ENCODE measurements at regions not wholly inside any gene's neighbourhood (a gene's known extent, or its start where the extent isn't known, plus 50 kb on each side); places are given as distances from the start of the nearest gene placed in this dataset.

- no peak overlapping the region for H3K4me3 ChIP-seq (ENCODE audit: low read length)
- H3K9ac ChIP-seq (ENCODE audit: low read length) = no peak overlapping the region
- no peaks in the 10 kb centered on the region for H3K9me2 ChIP-seq (ENCODE audit: insufficient read depth, low read length)
- H3K79me2 ChIP-seq (replicated peaks; ENCODE audit: insufficient read depth, low read length) = no peaks in the 10 kb centered on the region
- H3K36me3 ChIP-seq (ENCODE audit: insufficient read depth, low read length) = no peaks in the 10 kb centered on the region
- no peaks in the 10 kb centered on the region for H3F3A ChIP-seq (ENCODE audit: insufficient read depth, low read length, poor library complexity, severe bottlenecking)
- H3K9me3 ChIP-seq (ENCODE audit: low read length) = no peaks in the 10 kb centered on the region
- no peak overlapping the region for H3K27ac ChIP-seq (ENCODE audit: low read length)
- H2AFZ ChIP-seq (ENCODE audit: low read depth, low read length) = no peak overlapping the region
- H3K27me3 ChIP-seq (ENCODE audit: insufficient read depth, low read depth, low read length) = no peaks in the 10 kb centered on the region
- TF ChIP-seq SMC3 (conservative IDR thresholded peaks at IDR 0.05; ENCODE audit: poor library complexity) = no peak
- no peak for TF ChIP-seq CTCF (IDR thresholded peaks at IDR 0.05; ENCODE audit: poor library complexity, severe bottlenecking)
- no peak for TF ChIP-seq POLR2AphosphoS5 (IDR thresholded peaks at IDR 0.05)
- no peak for TF ChIP-seq MXI1 (conservative IDR thresholded peaks at IDR 0.05; ENCODE audit: poor library complexity, severe bottlenecking)
- no peak for TF ChIP-seq EZH2 (IDR thresholded peaks at IDR 0.05; ENCODE audit: borderline replicate concordance, insufficient read depth, low read length, poor library complexity, severe bottlenecking)
- TF ChIP-seq EP300 (conservative IDR thresholded peaks at IDR 0.05; ENCODE audit: poor library complexity, severe bottlenecking) = no peak
- TF ChIP-seq, protein P1, sequence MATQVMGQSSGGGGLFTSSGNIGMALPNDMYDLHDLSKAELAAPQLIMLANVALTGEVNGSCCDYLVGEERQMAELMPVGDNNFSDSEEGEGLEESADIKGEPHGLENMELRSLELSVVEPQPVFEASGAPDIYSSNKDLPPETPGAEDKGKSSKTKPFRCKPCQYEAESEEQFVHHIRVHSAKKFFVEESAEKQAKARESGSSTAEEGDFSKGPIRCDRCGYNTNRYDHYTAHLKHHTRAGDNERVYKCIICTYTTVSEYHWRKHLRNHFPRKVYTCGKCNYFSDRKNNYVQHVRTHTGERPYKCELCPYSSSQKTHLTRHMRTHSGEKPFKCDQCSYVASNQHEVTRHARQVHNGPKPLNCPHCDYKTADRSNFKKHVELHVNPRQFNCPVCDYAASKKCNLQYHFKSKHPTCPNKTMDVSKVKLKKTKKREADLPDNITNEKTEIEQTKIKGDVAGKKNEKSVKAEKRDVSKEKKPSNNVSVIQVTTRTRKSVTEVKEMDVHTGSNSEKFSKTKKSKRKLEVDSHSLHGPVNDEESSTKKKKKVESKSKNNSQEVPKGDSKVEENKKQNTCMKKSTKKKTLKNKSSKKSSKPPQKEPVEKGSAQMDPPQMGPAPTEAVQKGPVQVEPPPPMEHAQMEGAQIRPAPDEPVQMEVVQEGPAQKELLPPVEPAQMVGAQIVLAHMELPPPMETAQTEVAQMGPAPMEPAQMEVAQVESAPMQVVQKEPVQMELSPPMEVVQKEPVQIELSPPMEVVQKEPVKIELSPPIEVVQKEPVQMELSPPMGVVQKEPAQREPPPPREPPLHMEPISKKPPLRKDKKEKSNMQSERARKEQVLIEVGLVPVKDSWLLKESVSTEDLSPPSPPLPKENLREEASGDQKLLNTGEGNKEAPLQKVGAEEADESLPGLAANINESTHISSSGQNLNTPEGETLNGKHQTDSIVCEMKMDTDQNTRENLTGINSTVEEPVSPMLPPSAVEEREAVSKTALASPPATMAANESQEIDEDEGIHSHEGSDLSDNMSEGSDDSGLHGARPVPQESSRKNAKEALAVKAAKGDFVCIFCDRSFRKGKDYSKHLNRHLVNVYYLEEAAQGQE (IDR thresholded peaks at IDR 0.05; ENCODE audit: borderline replicate concordance) = no peak
- no peak for TF ChIP-seq RAD21 (conservative IDR thresholded peaks at IDR 0.05)
- TF ChIP-seq TAF1 (IDR thresholded peaks at IDR 0.05; ENCODE audit: low read depth) = no peak
- H3K4me2 ChIP-seq (ENCODE audit: low read length) = no peak overlapping the region
- H4K20me1 ChIP-seq (ENCODE audit: insufficient read depth) = no peaks in the 10 kb centered on the region
Observed at GRCh38 chr2:180840641-180841040, 139.8 kb upstream of the UBE2E3 start.

DNA sequence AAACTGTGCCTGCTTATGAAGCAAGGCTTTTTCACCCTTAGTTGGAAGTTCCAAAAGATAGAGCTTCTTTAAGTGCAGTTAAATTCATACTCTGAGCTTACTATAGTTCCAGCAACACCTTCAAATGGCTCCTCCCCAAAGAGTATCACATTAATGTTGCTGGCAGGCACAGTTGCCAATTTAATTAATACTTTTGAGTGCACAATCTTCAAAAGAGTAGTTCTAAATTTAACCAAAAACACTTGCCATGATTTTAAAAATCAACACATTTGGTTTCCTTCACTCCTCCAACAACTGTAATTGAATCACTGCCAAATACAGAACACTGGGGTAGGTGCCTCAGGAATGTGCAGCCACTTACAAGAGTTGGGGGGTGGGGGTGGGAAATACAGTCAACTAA, 150.6 kb upstream of the UBE2E3 start:
- H3K27me3 ChIP-seq (ENCODE audit: insufficient read depth, low read depth, low read length) = no peaks in the 10 kb centered on the region
- no peak overlapping the region for H3K4me3 ChIP-seq (ENCODE audit: low read length)
- H3K9me3 ChIP-seq (ENCODE audit: low read length) = no peaks in the 10 kb centered on the region
- no peaks in the 10 kb centered on the region for H3K36me3 ChIP-seq (ENCODE audit: insufficient read depth, low read length)
- H3K79me2 ChIP-seq (replicated peaks; ENCODE audit: insufficient read depth, low read length) = no peaks in the 10 kb centered on the region
- no peaks in the 10 kb centered on the region for H3K9me2 ChIP-seq (ENCODE audit: insufficient read depth, low read length)
- H3F3A ChIP-seq (ENCODE audit: insufficient read depth, low read length, poor library complexity, severe bottlenecking) = no peaks in the 10 kb centered on the region
- H3K27ac ChIP-seq (ENCODE audit: low read length) = no peak overlapping the region
- no peak overlapping the region for H2AFZ ChIP-seq (ENCODE audit: low read depth, low read length)
- H3K9ac ChIP-seq (ENCODE audit: low read length) = no peak overlapping the region
- TF ChIP-seq EZH2 (IDR thresholded peaks at IDR 0.05; ENCODE audit: borderline replicate concordance, insufficient read depth, low read length, poor library complexity, severe bottlenecking) = no peak
- TF ChIP-seq SMC3 (conservative IDR thresholded peaks at IDR 0.05; ENCODE audit: poor library complexity) = no peak
- TF ChIP-seq, protein P1 (IDR thresholded peaks at IDR 0.05; ENCODE audit: borderline replicate concordance) = no peak
- no peak for TF ChIP-seq EP300 (conservative IDR thresholded peaks at IDR 0.05; ENCODE audit: poor library complexity, severe bottlenecking)
- H4K20me1 ChIP-seq (ENCODE audit: insufficient read depth) = no peaks in the 10 kb centered on the region
- no peak overlapping the region for H3K4me2 ChIP-seq (ENCODE audit: low read length)

All from neural cell (in vitro differentiated cells).